HEK293 (cell line): ENCODE measurements at regions not wholly inside any gene's neighbourhood (a gene's known extent, or its start where the extent isn't known, plus 50 kb on each side); places are given as distances from the start of the nearest gene placed in this dataset.

Experiments
- CTCF ChIA-PET: fragments of 350-600 bp; formaldehyde crosslinking; extraction: SDS; loops from one replicate; lab custom pipeline; 2021; ENCODE audit warnings: antibody characterized with exemption; lab: Yijun Ruan, JAX
- POLR2A ChIA-PET: fragments of 300-600 bp; formaldehyde crosslinking; extraction: SDS; loops from one replicate; lab custom pipeline; 2020; ENCODE audit warnings: antibody characterized with exemption, inconsistent platforms; lab: Yijun Ruan, JAX
- H3K27ac ChIP-seq: fragments of 200-500 bp; sonication (Bioruptor generic); 2 replicates; pipeline ENCODE4 v1.5.1; 2014; ENCODE audit warnings: low read depth, low read length, control low read depth, inconsistent platforms; ENCODE audit errors: extremely low read depth
- H3K36me3 ChIP-seq, 2 experiments: fragments of 200-500 bp in 1 of 2; sonication (Bioruptor generic) in 1 of 2; 1 replicate in 1 of 2; 2 replicates in 1 of 2; pipeline ENCODE4 v1.5.1; 2014 to 2017; ENCODE audit warnings: inconsistent platforms in 2 of 2, low read length in 2 of 2; ENCODE audit not compliant: control insufficient read depth in 2 of 2, insufficient read depth in 1 of 2
- H3K4me1 ChIP-seq: fragments of 200-500 bp; sonication (Bioruptor generic); 2 replicates; pipeline ENCODE4 v1.5.1; 2014; ENCODE audit warnings: mild to moderate bottlenecking, low read length, inconsistent platforms; ENCODE audit not compliant: control insufficient read depth, insufficient read depth
- H3K4me3 ChIP-seq: 2 replicates; pipeline ENCODE4 v1.5.1; 2011; ENCODE audit warnings: low read depth, mild to moderate bottlenecking, control low read depth, low read length, moderate library complexity
- H3K9me3 ChIP-seq: fragments of 200-500 bp; sonication (Bioruptor generic); 2 replicates; pipeline ENCODE4 v1.5.1; 2014; ENCODE audit warnings: low read depth, low read length, inconsistent platforms; ENCODE audit not compliant: control insufficient read depth, insufficient read depth
- BCL6B ChIP-seq: fragments of 450-650 bp; formaldehyde crosslinking; IDR thresholded peaks from 2 replicates; pipeline ENCODE4 v1.5.1; 2017; ENCODE audit warnings: missing biosample characterization, missing genetic modification characterization
- GFI1B ChIP-seq: fragments of 450-650 bp; formaldehyde crosslinking; IDR thresholded peaks from 2 replicates; pipeline ENCODE4 v1.5.1; 2016; ENCODE audit warnings: missing biosample characterization, missing genetic modification characterization
- GLIS1 ChIP-seq: fragments of 450-650 bp; formaldehyde crosslinking; IDR thresholded peaks from 2 replicates; pipeline ENCODE4 v1.5.1; 2016; ENCODE audit warnings: missing biosample characterization, missing genetic modification characterization
- PRDM6 ChIP-seq: fragments of 450-650 bp; formaldehyde crosslinking; IDR thresholded peaks from 2 replicates; pipeline ENCODE4 v1.5.1; 2017; ENCODE audit warnings: missing biosample characterization, missing genetic modification characterization
- REST ChIP-seq: fragments of 450-650 bp; formaldehyde crosslinking; IDR thresholded peaks from 2 replicates; pipeline ENCODE4 v1.5.1; 2016; ENCODE audit warnings: missing biosample characterization, missing genetic modification characterization
- ZBTB48 ChIP-seq: fragments of 450-650 bp; formaldehyde crosslinking; IDR thresholded peaks from 2 replicates; pipeline ENCODE4 v1.5.1; 2016; ENCODE audit warnings: missing biosample characterization, missing genetic modification characterization
- ZFP3 ChIP-seq: fragments of 450-650 bp; formaldehyde crosslinking; IDR thresholded peaks from 2 replicates; pipeline ENCODE4 v1.5.1; 2016; ENCODE audit warnings: low read depth, missing biosample characterization, missing genetic modification characterization
- ZNF26 ChIP-seq: fragments of 450-650 bp; formaldehyde crosslinking; IDR thresholded peaks from 2 replicates; pipeline ENCODE4 v1.5.1; 2016; ENCODE audit warnings: missing biosample characterization, missing genetic modification characterization
- ZNF280C ChIP-seq: fragments of 450-650 bp; formaldehyde crosslinking; IDR thresholded peaks from 2 replicates; pipeline ENCODE4 v1.5.1; 2016; ENCODE audit warnings: missing biosample characterization, missing genetic modification characterization
- ZNF292 ChIP-seq: fragments of 450-650 bp; formaldehyde crosslinking; IDR thresholded peaks from 2 replicates; pipeline ENCODE4 v1.5.1; 2016; ENCODE audit warnings: low read depth, missing biosample characterization, missing genetic modification characterization, borderline replicate concordance
- ZNF394 ChIP-seq: fragments of 450-650 bp; formaldehyde crosslinking; IDR thresholded peaks from 2 replicates; pipeline ENCODE4 v1.5.1; 2016; ENCODE audit warnings: missing biosample characterization, missing genetic modification characterization, mild to moderate bottlenecking, moderate library complexity, borderline replicate concordance
- ZNF426 ChIP-seq: fragments of 450-650 bp; formaldehyde crosslinking; IDR thresholded peaks from 2 replicates; pipeline ENCODE4 v1.5.1; 2017; ENCODE audit warnings: missing biosample characterization, missing genetic modification characterization, mild to moderate bottlenecking, inconsistent platforms, moderate library complexity
- ZNF488 ChIP-seq: fragments of 450-650 bp; formaldehyde crosslinking; IDR thresholded peaks from 2 replicates; pipeline ENCODE4 v1.5.1; 2016; ENCODE audit warnings: missing biosample characterization, missing genetic modification characterization
- ZNF501 ChIP-seq: fragments of 450-650 bp; formaldehyde crosslinking; IDR thresholded peaks from 2 replicates; pipeline ENCODE4 v1.5.1; 2016; ENCODE audit warnings: missing biosample characterization, missing genetic modification characterization
- ZNF548 ChIP-seq: fragments of 450-650 bp; formaldehyde crosslinking; IDR thresholded peaks from 2 replicates; pipeline ENCODE4 v1.5.1; 2016; ENCODE audit warnings: missing biosample characterization, missing genetic modification characterization
- ZNF658 ChIP-seq: fragments of 450-650 bp; formaldehyde crosslinking; IDR thresholded peaks from 2 replicates; pipeline ENCODE4; 2016; ENCODE audit warnings: missing biosample characterization, missing genetic modification characterization
- ZNF664 ChIP-seq: fragments of 450-650 bp; formaldehyde crosslinking; IDR thresholded peaks from 2 replicates; pipeline ENCODE4 v1.5.1; 2016; ENCODE audit warnings: missing biosample characterization, missing genetic modification characterization
- ZNF677 ChIP-seq: fragments of 450-650 bp; IDR thresholded peaks from 2 replicates; pipeline ENCODE4 v1.5.0; 2018; ENCODE audit warnings: missing biosample characterization, mild to moderate bottlenecking, missing genetic modification characterization, moderate library complexity
- ZNF785 ChIP-seq: fragments of 450-650 bp; formaldehyde crosslinking; IDR thresholded peaks from 2 replicates; pipeline ENCODE4 v1.5.1; 2016; ENCODE audit warnings: missing biosample characterization, missing genetic modification characterization
- ZNF837 ChIP-seq: fragments of 450-650 bp; formaldehyde crosslinking; IDR thresholded peaks from 2 replicates; pipeline ENCODE4 v1.5.1; 2016; ENCODE audit warnings: missing biosample characterization, missing genetic modification characterization

GRCh38 chr1:232221802-232222499, 408.0 kb downstream of the SIPA1L2 start (continued):
- TF ChIP-seq BCL6B (tag by site-specific recombination) (no peak), ZNF677 (tag by site-specific recombination) (no peak), GFI1B (no peak)

- ChIA-PET POLR2A (no interaction called here), CTCF (no interaction called here)
- Histone ChIP-seq H3K36me3 (no peaks in the 10 kb centered on the region), H3K4me1 (peaks cover 9% of the 10 kb centered on the region), H3K4me3 (no peak overlapping the region), H3K9me3 (no peaks in the 10 kb centered on the region), H3K27ac (no peak overlapping the region)
- TF ChIP-seq GLIS1 (tag by site-specific recombination) (no peak), ZNF26 (tag by site-specific recombination) (no peak), ZNF488 (tag by site-specific recombination) (no peak), ZNF837 (tag by site-specific recombination) (no peak), ZNF664 (tag by site-specific recombination) (no peak), REST (tag by site-specific recombination) (no peak), ZFP3 (tag by site-specific recombination) (no peak), ZNF548 (tag by site-specific recombination) (no peak), ZNF292 (tag by site-specific recombination) (no peak), ZNF658 (no peak), ZNF785 (tag by site-specific recombination) (no peak), ZNF501 (tag by site-specific recombination) (no peak), PRDM6 (tag by site-specific recombination) (no peak), ZBTB48 (tag by site-specific recombination) (no peak), ZNF394 (tag by site-specific recombination) (no peak), ZNF426 (no peak), ZNF280C (tag by site-specific recombination) (no peak)
Measured at GRCh38 chr1:232218955-232219865, 410.7 kb downstream of the SIPA1L2 start.
